GM23338 (cell line): ENCODE measurements at regions not wholly inside any gene's neighbourhood (a gene's known extent, or its start where the extent isn't known, plus 50 kb on each side); places are given as distances from the start of the nearest gene placed in this dataset.

Experiments
- ATAC-seq: fragments of 200-7000 bp; cut with Tn5 transposase; 3 replicates; pipeline ENCODE4 v1.9.1; 2020
- DNase-seq: peaks from one replicate; pipeline ENCODE4 v3.0.0-alpha.2; 2015; ENCODE audit warnings: low spot score
- H2AFZ ChIP-seq: fragments of 200-600 bp; sonication (generic); 2 replicates; pipeline ENCODE4 v1.8.0; 2016; ENCODE audit warnings: antibody characterized with exemption, mild to moderate bottlenecking, moderate library complexity
- H3F3A ChIP-seq: fragments of 200-600 bp; sonication (generic); replicated peaks from 2 replicates; pipeline ENCODE4 v1.8.0; 2017; ENCODE audit warnings: antibody characterized with exemption, mixed run types, low read depth
- H3K27ac ChIP-seq: fragments of 200-600 bp; sonication (generic); 2 replicates; pipeline ENCODE4 v1.6.1; 2016; ENCODE audit warnings: low read depth
- H3K27me3 ChIP-seq: fragments of 200-600 bp; sonication (generic); 2 replicates; pipeline ENCODE4 v1.8.0; 2016; ENCODE audit warnings: mild to moderate bottlenecking, mixed run types, moderate library complexity; ENCODE audit not compliant: insufficient read depth
- H3K36me3 ChIP-seq: fragments of 200-600 bp; sonication (generic); 2 replicates; pipeline ENCODE4 v1.8.0; 2016; ENCODE audit warnings: mild to moderate bottlenecking; ENCODE audit not compliant: insufficient read depth
- H3K4me1 ChIP-seq: fragments of 200-600 bp; sonication (generic); 2 replicates; pipeline ENCODE4 v1.8.0; 2016; ENCODE audit warnings: mild to moderate bottlenecking, moderate library complexity; ENCODE audit not compliant: insufficient read depth
- H3K4me2 ChIP-seq: fragments of 200-600 bp; sonication (generic); 2 replicates; pipeline ENCODE4 v1.7.1; 2017; ENCODE audit warnings: mixed run types
- H3K4me3 ChIP-seq: fragments of 200-600 bp; sonication (generic); 2 replicates; pipeline ENCODE4 v1.6.1; 2016; ENCODE audit warnings: mixed run types
- H3K79me2 ChIP-seq: fragments of 200-600 bp; sonication (generic); replicated peaks from 2 replicates; pipeline ENCODE4 v1.8.0; 2017; ENCODE audit warnings: mild to moderate bottlenecking; ENCODE audit not compliant: insufficient read depth
- H3K9me2 ChIP-seq: fragments of 200-600 bp; sonication (generic); 2 replicates; pipeline ENCODE4 v1.8.0; 2017; ENCODE audit not compliant: insufficient read depth
- H4K20me1 ChIP-seq: fragments of 200-600 bp; sonication (generic); replicated peaks from 2 replicates; pipeline ENCODE4 v1.8.0; 2017; ENCODE audit warnings: mild to moderate bottlenecking; ENCODE audit not compliant: insufficient read depth
- H3K27ac Mint-ChIP-seq: 2 replicates; pipeline ENCODE4 v1.8.0; 2020; ENCODE audit warnings: inconsistent platforms, mild to moderate bottlenecking, moderate library complexity, mixed read lengths
- H3K27me3 Mint-ChIP-seq: 3 replicates; pipeline ENCODE4 v1.8.0; 2022; ENCODE audit warnings: low read depth, mild to moderate bottlenecking, moderate library complexity, mixed read lengths, inconsistent platforms; ENCODE audit not compliant: insufficient read depth, poor library complexity
- H3K36me3 Mint-ChIP-seq: 3 replicates; pipeline ENCODE4 v1.8.0; 2021; ENCODE audit warnings: low read depth, mild to moderate bottlenecking, inconsistent platforms, moderate library complexity, mixed read lengths
- H3K4me1 Mint-ChIP-seq: 3 replicates; pipeline ENCODE4 v1.8.0; 2020; ENCODE audit warnings: mild to moderate bottlenecking, inconsistent platforms, mixed read lengths
- H3K4me3 Mint-ChIP-seq: 3 replicates; pipeline ENCODE4 v1.8.0; 2021; ENCODE audit warnings: moderate library complexity, mild to moderate bottlenecking, inconsistent platforms, mixed read lengths
- H3K9me3 Mint-ChIP-seq: 3 replicates; pipeline ENCODE4 v1.8.0; 2020; ENCODE audit warnings: moderate library complexity, mild to moderate bottlenecking, inconsistent platforms, mixed read lengths
- CREB1 ChIP-seq: fragments of 250-450 bp; sonication (Bioruptor Pico); IDR thresholded peaks from 2 replicates; pipeline ENCODE4 v1.5.0; 2020; ENCODE audit warnings: low read depth, mild to moderate bottlenecking, moderate library complexity
- EZH2phosphoT487 ChIP-seq: fragments of 200-600 bp; sonication (generic); IDR thresholded peaks from one replicate; pipeline ENCODE4 v1.8.1; 2018; ENCODE audit warnings: antibody characterized with exemption; ENCODE audit not compliant: unreplicated experiment
- JUNB ChIP-seq: IDR thresholded peaks from one replicate; pipeline ENCODE4 v1.6.1; 2016; ENCODE audit warnings: antibody characterized with exemption; ENCODE audit not compliant: unreplicated experiment
- NANOG ChIP-seq: IDR thresholded peaks from 2 replicates; pipeline ENCODE4 v1.6.1; 2016; ENCODE audit warnings: antibody characterized with exemption, borderline replicate concordance
- REST ChIP-seq: IDR thresholded peaks from one replicate; pipeline ENCODE4 v1.6.1; 2018; ENCODE audit warnings: antibody characterized with exemption; ENCODE audit not compliant: unreplicated experiment
- STAT1 ChIP-seq: IDR thresholded peaks from one replicate; pipeline ENCODE4 v1.6.1; 2016; ENCODE audit warnings: antibody characterized with exemption; ENCODE audit not compliant: unreplicated experiment
- ZNF462 ChIP-seq: fragments of 250-450 bp; sonication (Bioruptor Pico); IDR thresholded peaks from 2 replicates; pipeline ENCODE4 v1.5.0; 2020; ENCODE audit warnings: mild to moderate bottlenecking, moderate library complexity

- H3F3A ChIP-seq = no peaks in the 10 kb centered on the region
- no peaks in the 10 kb centered on the region for H4K20me1 ChIP-seq
- H3K4me3 ChIP-seq = no peak overlapping the region
- Mint-ChIP-seq H3K4me1 (no peaks in the 10 kb centered on the region), H3K9me3 (peaks cover 2% of the 10 kb centered on the region; the same call in 1 of the 3 replicates), H3K36me3 (peaks cover 3% of the 10 kb centered on the region; the same call in 1 of the 3 replicates), H3K4me3 (no peak overlapping the region), H3K27me3 (peaks cover 6% of the 10 kb centered on the region), H3K27ac (no peak overlapping the region)
- H3K79me2 ChIP-seq = no peaks in the 10 kb centered on the region
- no peaks in the 10 kb centered on the region for H3K4me1 ChIP-seq
- TF ChIP-seq EZH2phosphoT487 (no peak), JUNB (no peak), CREB1 (CRISPR knock-in tag) (no peak), NANOG (no peak), ZNF462 (CRISPR knock-in tag) (no peak), STAT1 (no peak), REST (no peak)
- H3K4me2 ChIP-seq = no peak overlapping the region
- DNase-seq (no peak), ATAC-seq (no peak)
- H3K27ac ChIP-seq = no peak overlapping the region
- H3K9me2 ChIP-seq = peaks cover 2% of the 10 kb centered on the region; the same call in 1 of the 2 replicates
- no peaks in the 10 kb centered on the region for H3K27me3 ChIP-seq
- no peaks in the 10 kb centered on the region for H3K36me3 ChIP-seq
- H2AFZ ChIP-seq = no peak overlapping the region
Observed at GRCh38 chr18:61731693-61732376, 161.0 kb downstream of the RNF152 start.
